Loucy (cell line): ENCODE measurements at regions not wholly inside any gene's neighbourhood (a gene's known extent, or its start where the extent isn't known, plus 50 kb on each side); places are given as distances from the start of the nearest gene placed in this dataset.

Experiments used
- H2AFZ ChIP-seq: fragments of 200-600 bp; sonication (generic); 2 replicates; pipeline ENCODE4 v1.6.0; 2016; ENCODE audit warnings: antibody characterized with exemption, mild to moderate bottlenecking, low read length, moderate library complexity
- H3F3A ChIP-seq: fragments of 200-600 bp; 2 replicates; pipeline ENCODE4 v1.6.0; 2016; ENCODE audit warnings: antibody characterized with exemption, low read depth, mild to moderate bottlenecking
- H3K27me3 ChIP-seq: fragments of 200-600 bp; sonication (generic); 2 replicates; pipeline ENCODE4 v1.6.1; 2014; ENCODE audit warnings: low read length, mild to moderate bottlenecking; ENCODE audit not compliant: insufficient read depth, poor library complexity, severe bottlenecking
- H3K36me3 ChIP-seq: fragments of 200-600 bp; sonication (generic); 2 replicates; pipeline ENCODE4 v1.6.1; 2016; ENCODE audit warnings: low read length; ENCODE audit not compliant: insufficient read depth
- H3K4me1 ChIP-seq: fragments of 200-600 bp; sonication (generic); 2 replicates; pipeline ENCODE4 v1.5.1; 2014; ENCODE audit warnings: low read length, mild to moderate bottlenecking; ENCODE audit not compliant: insufficient read depth, poor library complexity, severe bottlenecking
- H3K4me2 ChIP-seq: fragments of 200-600 bp; sonication (generic); 2 replicates; pipeline ENCODE4 v1.6.0; 2014; ENCODE audit warnings: antibody characterized with exemption, low read length, low read depth, mild to moderate bottlenecking; ENCODE audit not compliant: poor library complexity, severe bottlenecking
- H3K4me3 ChIP-seq: fragments of 200-600 bp; sonication (generic); 2 replicates; pipeline ENCODE4 v1.5.1; 2014; ENCODE audit warnings: low read length, mild to moderate bottlenecking, mixed read lengths; ENCODE audit not compliant: poor library complexity, severe bottlenecking
- H3K79me2 ChIP-seq: fragments of 200-600 bp; sonication (generic); 2 replicates; pipeline ENCODE4 v1.6.1; 2014; ENCODE audit warnings: low read length; ENCODE audit not compliant: insufficient read depth
- H3K9ac ChIP-seq: fragments of 200-600 bp; sonication (generic); 2 replicates; pipeline ENCODE4 v1.6.0; 2014; ENCODE audit warnings: mild to moderate bottlenecking, low read depth, low read length, moderate library complexity; ENCODE audit not compliant: poor library complexity, severe bottlenecking
- H3K9me2 ChIP-seq: fragments of 200-600 bp; sonication (generic); replicated peaks from 2 replicates; pipeline ENCODE4 v1.6.1; 2016; ENCODE audit warnings: low read depth, low read length, mixed read lengths
- H3K9me3 ChIP-seq: fragments of 200-600 bp; sonication (generic); 2 replicates; pipeline ENCODE4 v1.6.1; 2014; ENCODE audit warnings: mild to moderate bottlenecking, antibody characterized with exemption, low read length, low read depth; ENCODE audit not compliant: insufficient read depth
- H4K20me1 ChIP-seq: fragments of 200-600 bp; sonication (generic); 2 replicates; pipeline ENCODE4 v1.6.0; 2014; ENCODE audit warnings: antibody characterized with exemption, low read length, mild to moderate bottlenecking; ENCODE audit not compliant: insufficient read depth, poor library complexity, severe bottlenecking
- EZH2phosphoT487 ChIP-seq: fragments of 200-600 bp; IDR thresholded peaks from 2 replicates; pipeline ENCODE4 v1.6.1; 2018; ENCODE audit warnings: antibody characterized with exemption, mild to moderate bottlenecking, moderate library complexity, borderline replicate concordance
- TF ChIP-seq, protein P1 (sequence below): fragments of 200-600 bp; sonication (generic); conservative IDR thresholded peaks from 2 replicates; pipeline ENCODE4 v1.5.1; 2014; ENCODE audit warnings: mild to moderate bottlenecking, antibody characterized with exemption, low read length

DNA sequence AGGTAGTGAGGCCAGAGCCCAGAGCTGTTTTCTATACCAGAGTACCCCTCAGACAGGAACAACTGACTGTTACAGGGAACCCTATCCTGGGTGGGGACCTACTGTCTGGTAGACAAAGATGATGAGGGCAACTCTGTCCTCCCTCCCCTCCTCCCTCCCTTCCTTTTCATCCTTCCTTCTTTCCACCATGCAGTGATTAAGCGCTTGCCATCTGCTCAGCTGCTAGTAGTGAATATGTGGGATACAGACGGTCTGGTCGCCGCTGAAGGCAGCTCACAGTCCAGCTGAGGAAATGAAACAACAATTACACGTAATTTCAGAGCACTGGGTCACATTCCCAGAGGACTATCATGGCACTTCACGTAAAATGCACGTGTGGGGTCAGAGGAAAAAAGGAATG lies 597.1 kb downstream of the BUD13 start:
- no peaks in the 10 kb centered on the region for H3K79me2 ChIP-seq
- TF ChIP-seq, protein P1, sequence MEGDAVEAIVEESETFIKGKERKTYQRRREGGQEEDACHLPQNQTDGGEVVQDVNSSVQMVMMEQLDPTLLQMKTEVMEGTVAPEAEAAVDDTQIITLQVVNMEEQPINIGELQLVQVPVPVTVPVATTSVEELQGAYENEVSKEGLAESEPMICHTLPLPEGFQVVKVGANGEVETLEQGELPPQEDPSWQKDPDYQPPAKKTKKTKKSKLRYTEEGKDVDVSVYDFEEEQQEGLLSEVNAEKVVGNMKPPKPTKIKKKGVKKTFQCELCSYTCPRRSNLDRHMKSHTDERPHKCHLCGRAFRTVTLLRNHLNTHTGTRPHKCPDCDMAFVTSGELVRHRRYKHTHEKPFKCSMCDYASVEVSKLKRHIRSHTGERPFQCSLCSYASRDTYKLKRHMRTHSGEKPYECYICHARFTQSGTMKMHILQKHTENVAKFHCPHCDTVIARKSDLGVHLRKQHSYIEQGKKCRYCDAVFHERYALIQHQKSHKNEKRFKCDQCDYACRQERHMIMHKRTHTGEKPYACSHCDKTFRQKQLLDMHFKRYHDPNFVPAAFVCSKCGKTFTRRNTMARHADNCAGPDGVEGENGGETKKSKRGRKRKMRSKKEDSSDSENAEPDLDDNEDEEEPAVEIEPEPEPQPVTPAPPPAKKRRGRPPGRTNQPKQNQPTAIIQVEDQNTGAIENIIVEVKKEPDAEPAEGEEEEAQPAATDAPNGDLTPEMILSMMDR = no peak
- no peak for TF ChIP-seq EZH2phosphoT487

DNA sequence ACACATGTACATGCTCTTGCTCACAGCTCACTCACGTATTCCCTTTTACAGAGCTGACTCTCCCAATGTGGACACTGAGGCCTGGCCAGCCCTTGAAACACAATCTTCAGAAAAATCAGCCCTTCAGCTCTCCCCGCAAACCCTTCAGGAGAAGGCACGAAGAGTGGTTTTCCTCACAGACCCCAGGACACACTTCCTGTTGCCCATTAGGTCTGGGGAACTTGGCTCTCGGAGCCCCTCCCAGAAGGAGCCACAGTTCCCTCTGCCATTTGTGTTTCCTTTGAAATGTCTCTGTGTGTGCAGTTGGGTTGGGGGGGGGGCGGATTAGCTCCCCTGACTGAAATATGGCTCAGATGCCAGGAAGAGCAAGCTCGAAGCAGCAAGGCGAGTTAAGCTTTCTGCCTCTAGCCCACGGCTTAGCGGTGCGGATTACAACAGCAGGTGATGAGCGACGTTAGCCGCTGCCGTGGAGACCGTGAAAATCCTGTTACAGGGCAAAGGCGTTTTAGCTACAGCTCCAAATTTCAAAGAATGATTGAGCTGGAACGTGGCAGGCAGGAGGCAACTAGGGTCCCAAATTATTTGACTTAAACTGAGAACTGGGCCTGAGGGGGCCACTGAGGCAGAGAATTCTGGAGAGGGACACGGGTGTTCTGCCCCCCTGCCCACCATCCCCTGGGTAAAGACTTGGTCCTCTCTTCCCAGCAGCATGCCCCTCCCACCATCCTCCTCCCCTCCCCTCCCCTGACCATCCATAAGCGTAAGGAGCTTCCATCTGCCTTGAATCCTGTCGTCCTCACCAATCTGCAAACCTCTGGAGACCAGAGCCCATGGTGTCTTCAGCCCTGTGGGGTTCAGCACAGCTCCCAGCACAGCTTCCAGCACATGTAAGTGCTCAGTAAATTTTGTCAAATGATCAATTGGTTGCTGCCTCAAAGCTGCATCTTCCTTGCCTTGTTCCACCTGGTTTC lies 598.6 kb downstream of the BUD13 start:
- no peak overlapping the region for H3K4me2 ChIP-seq
- H3K9me3 ChIP-seq = no peaks in the 10 kb centered on the region; the same call in 1 of the 2 replicates
- no peaks in the 10 kb centered on the region for H3K27me3 ChIP-seq
- H3K36me3 ChIP-seq = no peaks in the 10 kb centered on the region
- H3K4me1 ChIP-seq = no peaks in the 10 kb centered on the region
- H2AFZ ChIP-seq = no peak overlapping the region
- no peaks in the 10 kb centered on the region for H4K20me1 ChIP-seq
- no peak overlapping the region for H3K4me3 ChIP-seq
- no peaks in the 10 kb centered on the region for H3F3A ChIP-seq
- H3K9me2 ChIP-seq = no peaks in the 10 kb centered on the region
- no peaks in the 10 kb centered on the region for H3K79me2 ChIP-seq
- H3K9ac ChIP-seq = no peak overlapping the region
- no peak for TF ChIP-seq EZH2phosphoT487
- TF ChIP-seq, protein P1 = no peak

More for the DNA sequence above, 597.1 kb downstream of the BUD13 start:
- H3K27me3 ChIP-seq = no peaks in the 10 kb centered on the region
- H3K4me3 ChIP-seq = no peak overlapping the region
- no peaks in the 10 kb centered on the region for H3K36me3 ChIP-seq
- no peak overlapping the region for H3K4me2 ChIP-seq
- H3K9ac ChIP-seq = no peak overlapping the region
- H4K20me1 ChIP-seq = no peaks in the 10 kb centered on the region
- H3K9me3 ChIP-seq = no peaks in the 10 kb centered on the region; the same call in 1 of the 2 replicates
- H2AFZ ChIP-seq = no peak overlapping the region
- no peaks in the 10 kb centered on the region for H3K4me1 ChIP-seq
- H3K9me2 ChIP-seq = no peaks in the 10 kb centered on the region
- H3F3A ChIP-seq = no peaks in the 10 kb centered on the region

DNA sequence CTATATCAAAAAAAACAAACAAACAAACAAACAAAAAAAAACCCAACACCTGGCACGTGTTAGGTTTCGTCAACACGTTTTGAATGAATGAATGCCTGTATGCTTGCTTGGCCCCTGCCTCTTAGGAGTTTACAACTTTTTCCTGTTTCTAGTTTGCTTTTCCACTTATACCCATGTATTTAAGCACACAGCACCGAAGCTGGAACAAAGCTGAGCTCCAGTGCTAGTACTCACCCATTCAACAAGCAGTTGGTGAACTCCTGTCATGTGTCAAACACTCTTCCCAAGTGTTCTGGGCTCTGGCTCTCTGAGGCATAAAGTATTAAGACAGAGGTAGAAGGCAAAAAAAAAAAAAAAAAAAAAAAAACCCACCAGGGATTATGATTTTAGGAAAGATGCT lies 599.3 kb downstream of the BUD13 start:
- no peaks in the 10 kb centered on the region for H3K36me3 ChIP-seq
- no peaks in the 10 kb centered on the region for H3K27me3 ChIP-seq
- H2AFZ ChIP-seq = no peak overlapping the region
- no peaks in the 10 kb centered on the region for H3K4me1 ChIP-seq
- H3K79me2 ChIP-seq = no peaks in the 10 kb centered on the region
- H3K9ac ChIP-seq = no peak overlapping the region
- no peaks in the 10 kb centered on the region for H3F3A ChIP-seq
- no peak overlapping the region for H3K4me2 ChIP-seq
- TF ChIP-seq EZH2phosphoT487 = no peak
- TF ChIP-seq, protein P1 = no peak
- no peaks in the 10 kb centered on the region for H4K20me1 ChIP-seq
- no peaks in the 10 kb centered on the region; the same call in 1 of the 2 replicates for H3K9me3 ChIP-seq
- H3K4me3 ChIP-seq = no peak overlapping the region
- no peaks in the 10 kb centered on the region for H3K9me2 ChIP-seq
